Heart left ventricle (tissue), 16 donors: ENCODE measurements at regions not wholly inside any gene's neighbourhood (a gene's known extent, or its start where the extent isn't known, plus 50 kb on each side); places are given as distances from the start of the nearest gene placed in this dataset.

Source experiments
- ATAC-seq, 4 donors: fragments of 200-7000 bp; cut with Tn5 transposase; one replicate each; pipeline ENCODE4 v1.9.1; 2020 to 2022; ENCODE audit warnings: moderate library complexity in 4 of 4, mild to moderate bottlenecking in 3 of 4, moderate number of reproducible peaks in 1 of 4
- DNase-seq, 5 donors: peaks; one replicate each; pipeline ENCODE4 v3.0.0-alpha.2; 2020
- H3K27ac ChIP-seq, 12 donors: fragments of 200-600 bp; sonication (generic) in 4 of 12; one replicate each; pipeline versions ENCODE4 v1.5.0 to v1.8.0; 2016 to 2022; ENCODE audit warnings: mild to moderate bottlenecking in 2 of 12
- H3K27me3 ChIP-seq, 9 donors: fragments of 200-600 bp; sonication (generic) in 2 of 9; one replicate each; pipeline versions ENCODE4 v1.5.1 to v1.8.0; 2016 to 2022; ENCODE audit warnings: mild to moderate bottlenecking in 3 of 9
- H3K36me3 ChIP-seq, 9 donors: fragments of 200-600 bp; sonication (generic) in 2 of 9; one replicate each; pipeline versions ENCODE4 v1.5.0 to v1.8.0; 2018 to 2022; ENCODE audit warnings: mild to moderate bottlenecking in 2 of 9
- H3K4me1 ChIP-seq, 12 donors: fragments of 200-600 bp; sonication (generic) in 4 of 12; one replicate each; pipeline versions ENCODE4 v1.5.0 to v1.8.0; 2016 to 2022; ENCODE audit warnings: mild to moderate bottlenecking in 3 of 12
- H3K4me3 ChIP-seq, 12 donors: fragments of 200-600 bp; sonication (generic) in 4 of 12; one replicate each; pipeline versions ENCODE4 v1.5.0 to v1.8.0; 2017 to 2022; ENCODE audit warnings: mild to moderate bottlenecking in 9 of 12, moderate library complexity in 4 of 12
- H3K9me3 ChIP-seq, 12 donors: fragments of 200-600 bp; sonication (generic) in 4 of 12; one replicate each; pipeline versions ENCODE4 v1.5.0 to v1.8.0; 2016 to 2022; ENCODE audit warnings: mild to moderate bottlenecking in 1 of 12
- POLR2A ChIP-seq, 2 donors: fragments of 450-650 bp; IDR thresholded peaks; one replicate each; pipeline ENCODE4 v1.6.1; 2017; ENCODE audit warnings: antibody characterized with exemption in 2 of 2, mild to moderate bottlenecking in 2 of 2, moderate library complexity in 2 of 2
- WGBS, 4 donors: extraction: QIAGEN DNeasy Blood & Tissue Kit in 2 of 4; methylation state at CpG; one replicate each; pipeline versions ENCODE4 v1.1.5 to v1.1.7; 2013 to 2018; 5-methylcytosine and 5-hydroxymethylcytosine counted together
- intact Hi-C, 10 donors: fragments of 100-400 bp; cut with DNase I; formaldehyde crosslinking; loops; one replicate each; pipeline versions ENCODE4 v1.11.1 to v1.14.2; 2022
- TF ChIP-seq, protein P1 (sequence below), 12 donors: fragments of 200-600 bp; sonication (generic) in 4 of 12; IDR thresholded peaks; one replicate each; pipeline versions ENCODE4 v1.5.0 to v1.8.0; 2018 to 2022; ENCODE audit warnings: antibody characterized with exemption in 12 of 12, mild to moderate bottlenecking in 5 of 12
- donor health status: ischemic (EF 13 %, LVEDD 7.1; RV severe dilation, severe dysfunction).
- donor health status: healthy with polysubstance abuse.
- donor health status: DM: no; HTN: yes; CAD: no.
- donor health status: DM: no; HTN: no; CAD: no.
- donor health status: ischemic (EF 25% LVEDD 6.9; RV normal size, moderate dysfunction).
- donor health status: ischemic (EF 25% LVEDD 5.7; RV mildly dilated, moderate dysfunction).
- donor health status: healthy.
- donor health status: DM: yes; HTN: yes; CAD: no.
- donor health status: ischemic (EF 35%, LVEDD 5.7; RV mildly dilated, moderate dysfunction).
- donor health status: nonischemic (EF 11% LVEDD 7.7; RV severe dilation, severe dysfunction).
- donor health status: DM: yes; HTN: yes; CAD: no.
- donor health status: PGD.
- donor health status: ischemic (EF 29% LVEDD 5.4; RV normal size, mild dysfunction).
- donor health status: nonischemic (EF 23%, LVEDD 6.1; RV moderate dilation, normal function).

GRCh38 chr2:60278906-60279305 lies 274.5 kb downstream of the BCL11A start:
- DNase-seq (no peak), ATAC-seq (no peak)
- TF ChIP-seq POLR2A (IDR thresholded peaks at IDR 0.05), result no peak
- TF ChIP-seq, protein P1, sequence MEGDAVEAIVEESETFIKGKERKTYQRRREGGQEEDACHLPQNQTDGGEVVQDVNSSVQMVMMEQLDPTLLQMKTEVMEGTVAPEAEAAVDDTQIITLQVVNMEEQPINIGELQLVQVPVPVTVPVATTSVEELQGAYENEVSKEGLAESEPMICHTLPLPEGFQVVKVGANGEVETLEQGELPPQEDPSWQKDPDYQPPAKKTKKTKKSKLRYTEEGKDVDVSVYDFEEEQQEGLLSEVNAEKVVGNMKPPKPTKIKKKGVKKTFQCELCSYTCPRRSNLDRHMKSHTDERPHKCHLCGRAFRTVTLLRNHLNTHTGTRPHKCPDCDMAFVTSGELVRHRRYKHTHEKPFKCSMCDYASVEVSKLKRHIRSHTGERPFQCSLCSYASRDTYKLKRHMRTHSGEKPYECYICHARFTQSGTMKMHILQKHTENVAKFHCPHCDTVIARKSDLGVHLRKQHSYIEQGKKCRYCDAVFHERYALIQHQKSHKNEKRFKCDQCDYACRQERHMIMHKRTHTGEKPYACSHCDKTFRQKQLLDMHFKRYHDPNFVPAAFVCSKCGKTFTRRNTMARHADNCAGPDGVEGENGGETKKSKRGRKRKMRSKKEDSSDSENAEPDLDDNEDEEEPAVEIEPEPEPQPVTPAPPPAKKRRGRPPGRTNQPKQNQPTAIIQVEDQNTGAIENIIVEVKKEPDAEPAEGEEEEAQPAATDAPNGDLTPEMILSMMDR (IDR thresholded peaks at IDR 0.05), result no peak
- WGBS, 4 donors, result 79 to 87% (median 85%) methylated on average over 4 of the region's 4 CpGs
- intact Hi-C loops, result no loop called here
- Histone ChIP-seq H3K4me1 (peaks cover 0 to 5% (median 0%) of the 10 kb centered on the region in 12 donors), H3K27ac (no peak overlapping the region), H3K27me3 (no peaks in the 10 kb centered on the region), H3K9me3 (peaks cover 0 to 16% (median 3%) of the 10 kb centered on the region in 12 donors), H3K36me3 (no peaks in the 10 kb centered on the region), H3K4me3 (no peak overlapping the region)

DNA sequence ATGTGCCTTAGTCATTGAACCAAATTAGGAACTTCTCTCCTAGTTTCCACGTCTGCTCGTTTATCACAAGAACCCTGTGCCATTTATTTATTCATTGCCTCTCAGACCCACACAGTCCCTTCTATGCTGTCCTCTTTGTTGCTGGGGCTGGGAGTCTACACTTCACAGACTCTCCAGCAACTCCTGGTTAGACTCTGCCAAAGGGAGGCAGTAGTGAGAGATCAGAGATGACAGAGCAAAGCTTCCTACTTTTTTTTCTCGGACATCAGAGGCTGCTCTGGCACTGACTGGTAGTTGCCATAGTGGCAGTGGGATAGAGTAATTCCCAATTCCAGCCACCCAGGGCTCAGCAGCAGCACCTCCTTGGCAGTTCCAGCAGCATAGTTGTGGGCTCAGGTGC lies 277.5 kb downstream of the BCL11A start:
- ATAC-seq (no peak), DNase-seq (no peak)
- Histone ChIP-seq H3K27me3 (no peaks in the 10 kb centered on the region), H3K36me3 (no peaks in the 10 kb centered on the region), H3K9me3 (peaks cover 0 to 16% (median 3%) of the 10 kb centered on the region in 12 donors), H3K4me1 (no peaks in the 10 kb centered on the region), H3K4me3 (no peak overlapping the region), H3K27ac (no peak overlapping the region)
- no peak for TF ChIP-seq POLR2A (IDR thresholded peaks at IDR 0.05)
- TF ChIP-seq, protein P1 (IDR thresholded peaks at IDR 0.05), result no peak
- WGBS, 4 donors, result 69 to 86% (median 78%) methylated on average over 3 of the region's 3 CpGs
- intact Hi-C loops, result no loop called here

DNA sequence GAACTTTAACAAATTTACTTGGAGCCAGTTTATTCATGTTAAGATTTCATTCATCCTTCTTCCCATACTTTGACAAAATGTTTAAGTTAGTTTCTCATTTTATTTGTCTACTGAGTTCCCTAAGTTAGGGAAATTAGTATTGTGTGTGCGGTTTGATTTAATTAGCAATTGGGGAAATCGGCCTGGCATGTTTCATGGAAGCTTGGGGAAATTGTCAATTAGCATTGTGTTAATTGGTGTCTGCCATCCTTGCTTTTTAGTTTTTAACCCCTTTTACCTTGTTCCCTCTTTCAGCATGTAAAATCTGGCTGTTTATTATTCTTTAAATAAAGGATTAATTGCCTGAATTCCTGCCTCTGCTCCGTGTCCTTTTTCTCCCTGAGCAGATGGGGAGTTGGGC lies 279.6 kb downstream of the BCL11A start:
- TF ChIP-seq, protein P1 (IDR thresholded peaks at IDR 0.05), result no peak
- TF ChIP-seq POLR2A (IDR thresholded peaks at IDR 0.05), result no peak
- Histone ChIP-seq H3K36me3 (no peaks in the 10 kb centered on the region), H3K9me3 (peaks cover 0 to 16% (median 3%) of the 10 kb centered on the region in 12 donors), H3K27ac (no peak overlapping the region), H3K4me1 (no peaks in the 10 kb centered on the region), H3K4me3 (no peak overlapping the region), H3K27me3 (no peaks in the 10 kb centered on the region)
- DNase-seq (no peak), ATAC-seq (no peak)
- WGBS, 4 donors, result 86 to 91% (median 87%) methylated on average over 3 of the region's 3 CpGs
- intact Hi-C loops, result no loop called here

DNA sequence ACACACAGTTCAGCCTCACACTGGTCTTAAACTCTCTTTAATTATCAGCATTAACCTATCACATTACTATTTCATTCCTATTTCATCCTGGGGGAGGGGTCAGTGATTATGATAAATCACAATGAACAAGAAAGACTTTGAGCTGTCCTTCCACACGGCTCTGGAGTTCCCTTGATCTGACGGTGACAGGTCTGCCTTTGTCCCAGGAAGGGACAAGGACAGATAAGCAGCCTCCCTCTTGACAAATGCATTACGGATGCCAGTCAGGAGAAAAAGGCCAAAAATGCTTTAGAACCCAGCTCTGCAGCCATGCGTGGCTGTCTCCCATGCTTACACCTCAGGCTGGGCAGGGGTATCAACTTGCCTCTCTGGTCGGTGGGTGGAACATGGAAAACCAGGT lies 281.7 kb downstream of the BCL11A start:
- intact Hi-C loops, result no loop called here
- no peaks in the 10 kb centered on the region for H3K4me1 ChIP-seq
- H3K9me3 ChIP-seq, result peaks cover 0 to 16% (median 3%) of the 10 kb centered on the region in 12 donors
- DNase-seq (no peak), ATAC-seq (peak in 3 of 4 donors; percentile 22 to 59 (median 54))
- no peak overlapping the region for H3K4me3 ChIP-seq
- TF ChIP-seq POLR2A (IDR thresholded peaks at IDR 0.05), result no peak
- TF ChIP-seq, protein P1 (IDR thresholded peaks at IDR 0.05), result no peak
- H3K27ac ChIP-seq, result no peak overlapping the region
- H3K36me3 ChIP-seq, result no peaks in the 10 kb centered on the region
- 33 to 46% (median 39%) methylated on average over 5 of the region's 5 CpGs for WGBS, 4 donors
- H3K27me3 ChIP-seq, result no peaks in the 10 kb centered on the region
